ENCODE measurements at regions not wholly inside any gene's neighbourhood (a gene's known extent, or its start where the extent isn't known, plus 50 kb on each side); places are given as distances from the start of the nearest gene placed in this dataset.

- Mint-ChIP-seq H3K4me1 (peaks cover 5% of the 10 kb centered on the region), H3K27ac (ENCODE audit: unreplicated experiment) (no peak overlapping the region), H3K9me3 (peaks cover 7% of the 10 kb centered on the region), H3K36me3 (ENCODE audit: low read depth) (no peaks in the 10 kb centered on the region), H3K27me3 (ENCODE audit: low read depth) (no peaks in the 10 kb centered on the region), H3K4me3 (no peak overlapping the region)
- DNase-seq (ENCODE audit: low read depth, low spot score): no peak
- TF ChIP-seq, protein P1, sequence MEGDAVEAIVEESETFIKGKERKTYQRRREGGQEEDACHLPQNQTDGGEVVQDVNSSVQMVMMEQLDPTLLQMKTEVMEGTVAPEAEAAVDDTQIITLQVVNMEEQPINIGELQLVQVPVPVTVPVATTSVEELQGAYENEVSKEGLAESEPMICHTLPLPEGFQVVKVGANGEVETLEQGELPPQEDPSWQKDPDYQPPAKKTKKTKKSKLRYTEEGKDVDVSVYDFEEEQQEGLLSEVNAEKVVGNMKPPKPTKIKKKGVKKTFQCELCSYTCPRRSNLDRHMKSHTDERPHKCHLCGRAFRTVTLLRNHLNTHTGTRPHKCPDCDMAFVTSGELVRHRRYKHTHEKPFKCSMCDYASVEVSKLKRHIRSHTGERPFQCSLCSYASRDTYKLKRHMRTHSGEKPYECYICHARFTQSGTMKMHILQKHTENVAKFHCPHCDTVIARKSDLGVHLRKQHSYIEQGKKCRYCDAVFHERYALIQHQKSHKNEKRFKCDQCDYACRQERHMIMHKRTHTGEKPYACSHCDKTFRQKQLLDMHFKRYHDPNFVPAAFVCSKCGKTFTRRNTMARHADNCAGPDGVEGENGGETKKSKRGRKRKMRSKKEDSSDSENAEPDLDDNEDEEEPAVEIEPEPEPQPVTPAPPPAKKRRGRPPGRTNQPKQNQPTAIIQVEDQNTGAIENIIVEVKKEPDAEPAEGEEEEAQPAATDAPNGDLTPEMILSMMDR (conservative IDR thresholded peaks at IDR 0.05): no peak
Measured at GRCh38 chr12:43277651-43278540, 274.1 kb downstream of the ADAMTS20 start.

DNA sequence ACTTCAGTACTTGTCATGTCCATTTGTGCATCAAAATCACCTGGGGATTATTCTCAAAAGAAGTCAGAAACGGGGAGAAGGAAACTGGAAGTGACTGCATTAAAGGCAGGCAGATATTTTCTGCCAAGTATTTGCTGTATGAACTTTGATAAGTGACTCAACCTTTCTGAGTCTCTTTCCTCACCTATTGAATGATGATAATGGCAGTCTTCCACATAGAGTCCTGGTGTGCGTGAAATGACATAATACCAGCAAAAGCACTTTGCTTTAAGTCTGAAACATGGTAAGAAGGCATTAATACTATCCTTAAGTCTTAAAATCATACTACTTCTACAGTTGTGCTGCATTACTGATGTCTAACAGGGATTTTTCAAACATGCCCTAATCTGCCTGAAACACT lies 278.5 kb downstream of the ADAMTS20 start:
- TF ChIP-seq, protein P1 (conservative IDR thresholded peaks at IDR 0.05): no peak
- Mint-ChIP-seq H3K4me1 (no peaks in the 10 kb centered on the region), H3K36me3 (ENCODE audit: low read depth) (no peaks in the 10 kb centered on the region), H3K9me3 (peaks cover 9% of the 10 kb centered on the region), H3K27ac (ENCODE audit: unreplicated experiment) (no peak overlapping the region), H3K27me3 (ENCODE audit: low read depth) (no peaks in the 10 kb centered on the region), H3K4me3 (no peak overlapping the region)
- DNase-seq (ENCODE audit: low read depth, low spot score): no peak

GRCh38 chr12:43271659-43272058 lies 280.3 kb downstream of the ADAMTS20 start:
- Mint-ChIP-seq H3K4me3 (no peak overlapping the region), H3K27ac (ENCODE audit: unreplicated experiment) (no peak overlapping the region), H3K4me1 (no peaks in the 10 kb centered on the region), H3K36me3 (ENCODE audit: low read depth) (no peaks in the 10 kb centered on the region), H3K9me3 (peaks cover 9% of the 10 kb centered on the region), H3K27me3 (ENCODE audit: low read depth) (no peaks in the 10 kb centered on the region)
- TF ChIP-seq, protein P1 (conservative IDR thresholded peaks at IDR 0.05): no peak
- DNase-seq (ENCODE audit: low read depth, low spot score): no peak

DNA sequence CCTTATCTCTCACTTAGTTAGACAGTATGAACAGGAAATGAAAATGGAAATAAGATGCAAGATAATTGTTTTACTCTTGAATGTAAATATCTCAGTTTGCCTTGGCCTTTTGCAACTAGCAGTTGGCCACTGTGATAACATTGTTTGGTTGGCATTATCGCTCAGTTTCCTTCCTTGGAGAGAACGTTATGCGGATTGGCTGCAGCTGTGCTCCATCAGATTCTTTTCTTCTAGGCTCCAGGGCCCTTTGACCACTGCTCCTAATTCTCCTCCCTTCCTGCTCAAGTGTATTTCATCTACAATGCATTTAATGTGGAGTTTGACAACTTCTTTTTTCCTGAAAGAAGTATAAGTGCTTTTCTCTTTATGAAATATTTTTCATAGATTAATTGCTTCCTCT lies 284.2 kb downstream of the ADAMTS20 start:
- no peak for DNase-seq (ENCODE audit: low read depth, low spot score)
- Mint-ChIP-seq H3K36me3 (ENCODE audit: low read depth) (no peaks in the 10 kb centered on the region), H3K9me3 (peaks cover 5% of the 10 kb centered on the region), H3K4me3 (no peak overlapping the region), H3K4me1 (no peaks in the 10 kb centered on the region), H3K27me3 (ENCODE audit: low read depth) (no peaks in the 10 kb centered on the region), H3K27ac (ENCODE audit: unreplicated experiment) (no peak overlapping the region)
- TF ChIP-seq, protein P1 (conservative IDR thresholded peaks at IDR 0.05): no peak

GRCh38 chr12:43261701-43262100 lies 290.3 kb downstream of the ADAMTS20 start:
- no peaks in the 10 kb centered on the region for H3K27me3 Mint-ChIP-seq (ENCODE audit: low read depth)
- no peak overlapping the region for H3K27ac Mint-ChIP-seq (ENCODE audit: unreplicated experiment)
- DNase-seq (ENCODE audit: low read depth, low spot score): no peak
- no peaks in the 10 kb centered on the region for H3K36me3 Mint-ChIP-seq (ENCODE audit: low read depth)
- TF ChIP-seq, protein P1 (conservative IDR thresholded peaks at IDR 0.05): no peak
- H3K4me1 Mint-ChIP-seq: no peaks in the 10 kb centered on the region
- no peak overlapping the region for H3K4me3 Mint-ChIP-seq
- peaks cover 6% of the 10 kb centered on the region for H3K9me3 Mint-ChIP-seq
